Fibroblast of lung (primary cell): ENCODE measurements at regions not wholly inside any gene's neighbourhood (a gene's known extent, or its start where the extent isn't known, plus 50 kb on each side); places are given as distances from the start of the nearest gene placed in this dataset.
A peak's percentile ranks its signal among the peaks of the same experiment; 100 is the strongest.

Experiments used
- DNase-seq, 2 donors: peaks; one replicate each; pipeline versions ENCODE4 v3.0.0 to v3.0.0-alpha.2; 2010; ENCODE audit warnings: low read depth in 2 of 2
- H2AFZ ChIP-seq: 2 replicates; pipeline ENCODE4 v1.5.1; 2012; ENCODE audit warnings: low read length, control low read depth, inconsistent platforms
- H3K27ac ChIP-seq: 2 replicates; pipeline ENCODE4 v1.5.1; 2011; ENCODE audit warnings: low read length, control low read depth; ENCODE audit not compliant: insufficient read depth
- H3K27me3 ChIP-seq: 2 replicates; pipeline ENCODE4 v1.5.1; 2011; ENCODE audit warnings: mild to moderate bottlenecking, low read length; ENCODE audit not compliant: control insufficient read depth, insufficient read depth
- H3K36me3 ChIP-seq: 2 replicates; pipeline ENCODE4 v1.5.1; 2011; ENCODE audit warnings: low read length; ENCODE audit not compliant: control insufficient read depth, insufficient read depth
- H3K4me1 ChIP-seq: 2 replicates; pipeline ENCODE4 v1.5.1; 2011; ENCODE audit warnings: low read length; ENCODE audit not compliant: control insufficient read depth, insufficient read depth; ENCODE audit errors: extremely low read depth
- H3K4me2 ChIP-seq: 2 replicates; pipeline ENCODE4 v1.5.1; 2011; ENCODE audit warnings: low read length, control low read depth; ENCODE audit not compliant: insufficient read depth; ENCODE audit errors: extremely low read depth
- H3K4me3 ChIP-seq, 4 experiments: fragments of 200-600 bp in 1 of 4; sonication (generic) in 1 of 4; replicated peaks in 1 of 4; 2 replicates each; pipeline ENCODE4 v1.5.1; 2011 to 2016; ENCODE audit warnings: low read length in 4 of 4, low read depth in 3 of 4, mild to moderate bottlenecking in 3 of 4, control low read depth in 2 of 4, inconsistent platforms in 1 of 4, mixed read lengths in 1 of 4; ENCODE audit not compliant: insufficient read depth in 1 of 4; ENCODE audit errors: control extremely low read depth in 1 of 4
- H3K79me2 ChIP-seq: 2 replicates; pipeline ENCODE4 v1.5.1; 2012; ENCODE audit warnings: mild to moderate bottlenecking, low read length, inconsistent platforms; ENCODE audit not compliant: control insufficient read depth, insufficient read depth
- H3K9ac ChIP-seq: 2 replicates; pipeline ENCODE4 v1.5.1; 2011; ENCODE audit warnings: mild to moderate bottlenecking, low read length, control low read depth; ENCODE audit not compliant: insufficient read depth
- H3K9me3 ChIP-seq: 2 replicates; pipeline ENCODE4 v1.5.1; 2012; ENCODE audit warnings: low read depth, low read length; ENCODE audit not compliant: control insufficient read depth, insufficient read depth
- H4K20me1 ChIP-seq: 2 replicates; pipeline ENCODE4 v1.5.1; 2011; ENCODE audit warnings: low read length; ENCODE audit not compliant: control insufficient read depth, insufficient read depth; ENCODE audit errors: extremely low read depth
- CTCF ChIP-seq, 2 donors: IDR thresholded peaks in 1 of 2; conservative IDR thresholded peaks in 1 of 2; 1 replicate in 1 of 2; 2 replicates in 1 of 2; pipeline ENCODE4 v1.5.1; 2011 to 2012; ENCODE audit warnings: low read length in 2 of 2, control low read depth in 1 of 2, inconsistent platforms in 1 of 2, low read depth in 1 of 2, mild to moderate bottlenecking in 1 of 2
- EZH2 ChIP-seq: IDR thresholded peaks from 2 replicates; pipeline ENCODE4 v1.5.1; 2012; ENCODE audit warnings: low read length, control low read depth, mild to moderate bottlenecking; ENCODE audit errors: missing control alignments

DNA sequence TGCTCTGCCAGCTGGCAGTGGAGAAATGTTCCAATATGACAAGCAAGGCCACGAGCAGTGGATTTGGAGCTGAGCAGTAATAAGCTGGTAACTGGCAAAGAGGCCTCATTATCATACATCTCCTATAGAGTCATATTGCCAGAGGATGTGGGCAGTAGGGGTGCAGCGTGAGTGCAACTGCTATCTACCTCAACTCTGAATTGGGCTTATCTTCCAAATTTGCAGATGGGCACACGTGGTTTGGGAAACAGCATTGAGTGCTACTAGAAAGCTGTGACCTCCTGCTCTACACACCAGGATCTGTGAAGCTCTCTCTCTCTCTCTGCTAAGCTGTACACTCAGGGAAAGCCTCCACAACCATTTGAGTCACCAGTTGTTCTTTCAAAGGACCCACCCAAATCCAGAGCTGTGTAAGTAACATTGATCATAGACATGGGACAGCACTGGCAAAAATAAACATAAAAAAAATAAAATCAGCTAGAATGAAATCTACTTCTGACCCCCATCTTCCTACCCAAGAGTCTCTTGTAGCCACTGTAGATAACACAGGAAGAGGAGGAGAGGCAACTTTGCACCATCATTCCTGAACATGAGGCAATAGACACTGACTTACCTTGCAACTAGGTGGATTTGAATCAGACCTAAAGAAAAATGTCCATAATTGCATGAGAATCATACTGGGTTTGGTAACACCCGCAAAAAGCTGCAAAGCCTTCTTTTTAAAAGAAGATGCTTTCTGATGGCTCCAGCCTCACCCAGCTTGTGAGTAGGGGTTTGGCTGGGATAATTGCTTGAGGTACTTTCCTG is 82.9 kb upstream of the THBS1 start:
- H2AFZ ChIP-seq, result no peak overlapping the region

GRCh38 chr15:39498629-39499028 is 82.2 kb upstream of the THBS1 start:
- no peaks in the 10 kb centered on the region for H3K9me3 ChIP-seq
- H3K9ac ChIP-seq, result no peak overlapping the region
- peak in 1 of 2 donors; percentile 28 for DNase-seq
- no peak for TF ChIP-seq EZH2
- no peak for TF ChIP-seq CTCF (conservative IDR thresholded peaks at IDR 0.05 in 1 of 2, IDR thresholded peaks at IDR 0.05 in 1 of 2; ENCODE audit: low read depth in 1 of 2, low read length in 2 of 2)
- no peak overlapping the region for H3K4me2 ChIP-seq
- H3K27me3 ChIP-seq, result no peaks in the 10 kb centered on the region
- no peaks in the 10 kb centered on the region for H3K79me2 ChIP-seq
- H3K4me1 ChIP-seq, result peaks cover 4% of the 10 kb centered on the region
- no peak overlapping the region for H3K27ac ChIP-seq
- no peak overlapping the region for H2AFZ ChIP-seq
- no peaks in the 10 kb centered on the region for H4K20me1 ChIP-seq
- H3K36me3 ChIP-seq, result no peaks in the 10 kb centered on the region
- H3K4me3 ChIP-seq, result no peak overlapping the region

More for the DNA sequence above, 82.9 kb upstream of the THBS1 start:
- Histone ChIP-seq H3K9ac (no peak overlapping the region), H4K20me1 (no peaks in the 10 kb centered on the region), H3K27me3 (no peaks in the 10 kb centered on the region), H3K27ac (no peak overlapping the region), H3K36me3 (no peaks in the 10 kb centered on the region), H3K4me1 (peaks cover 4% of the 10 kb centered on the region), H3K4me2 (no peak overlapping the region), H3K79me2 (no peaks in the 10 kb centered on the region), H3K9me3 (no peaks in the 10 kb centered on the region), H3K4me3 (no peak overlapping the region)
- DNase-seq, result no peak
- TF ChIP-seq CTCF (conservative IDR thresholded peaks at IDR 0.05 in 1 of 2, IDR thresholded peaks at IDR 0.05 in 1 of 2; ENCODE audit: low read depth in 1 of 2, low read length in 2 of 2) (no peak), EZH2 (no peak)

- Histone ChIP-seq H3K36me3 (no peaks in the 10 kb centered on the region), H3K4me1 (peaks cover 5% of the 10 kb centered on the region), H3K79me2 (no peaks in the 10 kb centered on the region), H3K9me3 (no peaks in the 10 kb centered on the region), H3K27me3 (no peaks in the 10 kb centered on the region), H3K27ac (no peak overlapping the region), H3K4me2 (no peak overlapping the region), H4K20me1 (no peaks in the 10 kb centered on the region), H3K4me3 (no peak overlapping the region), H3K9ac (no peak overlapping the region), H2AFZ (no peak overlapping the region)
- peak in 1 of 2 donors; percentile 51 for DNase-seq
- TF ChIP-seq EZH2 (no peak), CTCF (conservative IDR thresholded peaks at IDR 0.05 in 1 of 2, IDR thresholded peaks at IDR 0.05 in 1 of 2; ENCODE audit: low read depth in 1 of 2, low read length in 2 of 2) (no peak)
These were observed 81.8 kb upstream of the THBS1 start for GRCh38 chr15:39499042-39499441.
